ENCODE measurements at regions not wholly inside any gene's neighbourhood (a gene's known extent, or its start where the extent isn't known, plus 50 kb on each side); places are given as distances from the start of the nearest gene placed in this dataset.

- DNase-seq, result no peak
These were observed 52.1 kb downstream of the STYXL2 start for GRCh38 chr1:167145965-167146364.

GRCh38 chr1:167146903-167147539 lies 53.1 kb downstream of the STYXL2 start:
- DNase-seq, result no peak

DNA sequence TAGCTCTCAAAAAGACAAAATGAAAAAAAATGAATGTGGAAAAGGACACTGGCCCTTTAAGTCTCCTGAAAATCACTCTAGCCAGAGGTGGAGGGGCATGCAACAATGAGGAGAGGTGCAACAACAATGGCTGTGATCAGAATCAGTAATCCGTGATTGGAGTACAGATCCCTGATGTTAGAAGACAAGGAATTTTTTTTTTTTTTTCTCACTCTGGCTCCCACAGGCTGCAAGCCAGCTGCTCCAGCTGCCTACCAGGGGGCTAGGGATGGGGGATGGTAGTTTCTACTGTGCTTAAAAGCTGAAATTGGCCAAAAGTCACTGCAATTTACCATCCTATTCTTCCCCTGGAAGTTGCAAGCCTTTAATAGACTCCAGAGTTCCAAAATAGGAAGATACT lies 54.5 kb downstream of the STYXL2 start:
- no peak for DNase-seq

DNA sequence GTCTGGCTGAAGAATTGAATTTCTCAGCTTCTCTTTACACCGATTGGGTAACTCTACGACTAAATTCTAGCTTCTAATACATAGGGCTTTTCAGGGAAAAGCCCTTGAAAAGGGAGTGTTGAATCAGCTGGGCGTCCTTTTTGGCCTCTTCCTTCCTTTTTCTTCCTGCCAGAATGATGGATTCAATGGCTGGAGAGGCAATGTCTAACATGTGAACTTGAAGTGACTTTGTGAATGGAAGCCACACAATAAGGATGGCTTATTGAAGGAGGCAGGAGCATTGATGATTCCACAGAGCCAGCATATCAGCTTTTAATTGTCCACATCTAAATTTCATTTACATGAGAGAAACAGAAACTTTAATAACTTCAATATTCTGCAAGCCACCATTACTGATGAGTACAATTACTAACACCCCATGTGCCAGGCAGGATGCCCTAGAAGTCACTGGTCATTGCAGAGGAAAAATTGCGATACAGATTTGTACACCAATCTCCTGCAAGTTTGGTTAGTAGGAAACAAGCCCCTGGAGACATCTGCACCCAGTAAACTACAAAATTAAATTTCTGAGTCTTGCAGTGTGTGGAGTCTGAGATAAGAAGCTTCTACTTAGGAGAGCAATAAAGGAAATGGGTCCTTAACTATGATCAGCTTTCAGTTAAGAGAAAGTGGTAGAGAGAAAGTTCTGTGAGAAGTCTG lies 56.1 kb downstream of the STYXL2 start:
- DNase-seq, result no peak

GRCh38 chr1:167150492-167150833 lies 56.6 kb downstream of the STYXL2 start:
- DNase-seq, result no peak

DNA sequence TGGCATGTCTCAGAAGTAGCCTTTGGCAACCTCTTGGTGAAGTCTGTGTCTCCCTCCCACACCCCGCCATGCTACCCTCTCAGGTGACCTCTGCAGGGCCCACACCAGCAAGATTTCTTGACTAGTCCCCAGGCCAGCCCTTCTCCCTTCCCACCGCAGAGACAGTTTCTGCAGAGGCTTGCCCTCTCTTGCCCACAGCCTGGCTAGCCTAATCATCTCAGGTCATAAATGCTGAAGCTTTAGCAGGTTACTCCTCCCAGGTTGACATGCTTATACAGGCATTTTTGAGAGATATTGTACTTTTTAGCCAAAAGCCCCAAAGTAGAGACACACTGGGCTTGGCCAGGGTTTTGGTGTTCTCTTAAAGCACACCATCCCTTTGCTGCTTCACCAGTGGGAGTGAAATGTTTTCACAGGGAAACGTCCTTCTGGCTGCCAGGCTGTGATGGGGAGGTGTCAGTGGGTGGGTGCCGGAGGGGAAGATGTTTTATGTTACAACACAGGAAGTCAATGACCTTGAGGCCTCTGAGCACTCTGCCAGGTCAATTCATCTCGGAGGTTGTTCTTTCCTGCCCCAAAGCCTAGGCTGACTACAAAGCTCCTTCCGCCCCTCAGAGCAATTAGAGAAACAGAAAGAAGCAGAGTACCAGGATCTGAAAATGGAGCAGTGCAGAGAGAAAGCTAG lies 58.5 kb downstream of the STYXL2 start:
- DNase-seq, result no peak

DNA sequence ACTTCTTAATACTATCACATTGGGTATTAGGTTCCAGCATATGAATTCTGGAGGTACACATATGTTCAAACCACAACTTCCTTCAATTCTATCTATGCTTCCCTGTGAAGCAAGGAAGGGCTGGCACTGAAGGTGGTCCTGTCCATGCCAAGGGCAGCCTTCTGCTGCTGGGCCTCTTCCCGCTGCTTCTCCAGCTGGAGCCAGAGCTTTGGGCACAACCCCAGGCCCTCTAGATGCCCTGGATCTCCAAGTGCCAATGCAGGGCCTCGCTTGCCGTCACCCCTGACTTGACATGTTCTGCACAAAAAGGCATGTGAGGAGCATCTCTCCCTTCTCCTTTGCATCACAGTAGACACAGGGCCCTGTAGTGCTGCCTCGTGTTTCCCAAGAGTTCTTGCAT lies 62.6 kb downstream of the STYXL2 start:
- no peak for DNase-seq

DNA sequence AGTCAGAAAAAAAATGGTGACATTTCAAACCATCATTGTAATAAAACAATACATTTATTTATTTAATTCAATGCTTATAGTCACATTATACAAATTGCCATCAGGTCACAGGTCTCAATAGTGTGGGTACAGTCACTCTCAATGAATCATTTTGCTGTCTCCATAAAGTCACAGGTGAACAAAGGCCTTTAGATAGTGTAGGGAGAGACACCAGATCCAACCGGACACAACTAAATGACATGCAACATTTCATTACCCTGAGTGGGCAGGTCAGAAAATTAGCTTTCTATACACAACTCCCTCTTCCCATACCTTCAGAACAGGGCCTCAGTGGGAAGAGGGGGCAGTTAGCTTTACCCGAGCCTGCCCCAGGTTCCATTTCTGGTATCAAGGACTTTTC lies 63.2 kb downstream of the STYXL2 start:
- DNase-seq, result no peak

GRCh38 chr1:167158111-167158812 lies 62.4 kb upstream of the POU2F1 start:
- DNase-seq, result no peak

DNA sequence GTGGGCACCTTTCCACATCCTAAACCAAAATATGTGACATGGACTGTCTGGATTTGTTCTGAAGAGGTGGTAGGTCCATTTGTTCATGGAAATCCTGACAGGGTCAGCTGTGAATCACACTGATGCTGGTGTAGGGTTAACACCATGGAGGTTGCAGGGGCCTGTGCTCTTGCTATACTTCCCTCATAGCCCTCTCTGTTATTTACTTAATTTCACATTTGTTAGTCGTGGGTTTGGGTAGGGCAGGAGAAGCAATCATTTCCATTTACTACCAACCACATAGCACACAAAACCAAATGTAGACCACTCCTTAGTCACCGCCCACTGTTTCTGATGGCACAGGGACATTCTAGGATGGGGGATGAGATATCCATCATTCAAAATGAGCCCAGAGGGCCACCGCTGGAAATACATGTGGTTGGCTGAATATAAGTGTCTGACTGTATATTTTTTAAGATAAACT lies 61.8 kb upstream of the POU2F1 start:
- DNase-seq, result no peak

DNA sequence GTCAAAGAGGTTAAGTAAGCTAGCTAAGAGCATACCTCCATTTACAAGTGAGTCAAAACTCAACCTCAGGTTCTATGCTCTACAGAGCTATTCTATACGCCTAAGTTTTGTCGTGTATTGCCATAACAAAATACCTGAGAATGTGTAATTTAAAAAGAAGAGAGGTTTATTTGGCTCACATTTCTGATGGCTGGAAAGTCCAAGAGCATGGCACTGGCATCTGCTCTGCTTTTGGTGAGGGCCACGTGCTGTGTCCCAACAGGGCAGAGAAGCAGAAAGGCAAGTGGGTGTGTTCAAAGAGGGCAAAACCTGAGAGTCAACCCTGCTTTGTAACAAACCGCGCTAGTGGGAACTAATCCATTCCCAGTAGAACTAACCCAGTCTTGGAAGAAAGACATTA lies 60.9 kb upstream of the POU2F1 start:
- DNase-seq, result no peak

- no peak for DNase-seq
These were observed 59.4 kb upstream of the POU2F1 start for GRCh38 chr1:167161242-167161641.

DNA sequence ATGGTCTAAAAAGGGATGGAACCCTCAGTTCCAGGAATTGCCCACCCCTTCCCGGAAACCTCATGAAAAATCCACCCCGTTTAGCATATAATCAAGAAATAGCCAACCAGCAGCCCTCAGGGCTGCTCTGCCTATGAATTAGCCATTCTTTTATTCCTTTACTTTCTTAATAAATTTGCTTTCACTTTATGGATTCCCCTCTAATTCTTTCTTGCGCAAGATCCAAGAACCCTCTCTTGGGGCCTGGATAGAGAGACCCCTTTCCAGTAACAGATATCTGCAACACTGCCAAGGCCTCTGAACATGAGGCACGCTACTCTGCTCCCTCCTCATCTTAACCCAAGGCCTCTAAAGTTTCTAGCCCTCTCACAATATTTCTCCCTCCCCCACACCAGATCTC lies 58.9 kb upstream of the POU2F1 start:
- DNase-seq, result no peak

GRCh38 chr1:167165219-167165618 lies 55.5 kb upstream of the POU2F1 start:
- no peak for DNase-seq

GRCh38 chr1:167165948-167166689 lies 54.6 kb upstream of the POU2F1 start:
- peak; percentile 25 for DNase-seq

DNA sequence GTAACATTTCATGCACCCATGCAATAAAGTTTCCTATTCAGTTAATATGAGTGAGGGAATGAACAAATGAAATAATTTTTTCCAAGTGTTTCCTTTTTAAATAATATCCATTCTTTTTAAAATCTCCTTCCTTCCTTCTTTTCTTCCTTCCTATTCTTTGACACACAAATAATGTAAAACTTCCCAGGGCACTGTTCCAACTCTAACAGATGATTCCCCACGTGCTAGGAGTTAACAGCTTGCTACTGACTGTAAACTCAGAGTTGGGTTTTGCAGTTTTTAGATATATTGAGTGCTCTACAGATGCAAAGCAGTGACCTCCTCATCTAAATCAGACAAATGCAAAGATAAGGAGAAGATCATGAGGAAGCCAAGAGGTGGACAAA lies 54.0 kb upstream of the POU2F1 start:
- DNase-seq, result no peak

DNA sequence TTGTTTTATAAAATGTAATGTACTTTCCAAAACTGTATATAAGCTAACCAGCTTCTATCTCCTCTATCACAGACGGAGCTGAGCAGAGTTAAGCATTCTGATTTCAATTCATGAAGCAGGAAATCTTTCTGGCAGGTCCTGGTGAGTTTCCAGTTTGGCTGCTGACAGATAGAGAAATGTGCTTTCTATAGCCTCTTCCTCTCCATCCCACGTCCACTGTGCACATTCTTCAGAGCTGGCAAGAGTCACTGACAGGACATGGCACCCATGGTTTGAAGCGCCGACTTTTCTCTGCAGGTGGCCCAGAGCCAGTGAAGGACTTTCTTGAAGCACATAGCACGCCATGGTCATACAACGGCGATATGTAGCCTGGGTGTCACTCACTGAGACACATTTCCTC lies 52.3 kb upstream of the POU2F1 start:
- no peak for DNase-seq

DNA sequence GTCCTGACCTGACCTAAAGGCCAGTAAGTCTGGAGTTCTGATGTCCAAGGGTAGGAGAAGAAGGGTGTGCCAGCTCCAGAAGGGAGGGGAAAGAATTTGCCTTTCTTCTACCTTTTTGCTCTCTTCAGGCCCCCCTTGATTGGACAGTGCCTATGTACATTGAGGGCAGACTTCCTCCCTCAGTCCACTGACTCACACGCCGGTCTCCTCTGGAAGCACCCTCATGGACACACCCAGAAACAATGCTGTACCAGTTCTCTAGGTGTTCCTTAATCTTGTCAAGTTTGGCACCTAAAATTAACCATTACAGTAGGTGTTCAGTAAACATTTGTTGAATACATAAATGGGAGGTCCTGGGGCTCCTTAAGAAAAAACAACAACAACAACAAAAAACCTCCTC lies 51.0 kb upstream of the POU2F1 start:
- no peak for DNase-seq

All from fibroblast of upper back skin (primary cell).